COLO668 (cell line): ENCODE measurements at regions not wholly inside any gene's neighbourhood (a gene's known extent, or its start where the extent isn't known, plus 50 kb on each side); places are given as distances from the start of the nearest gene placed in this dataset.
"Not testable (repeated sequence)": the region's sequence is repeated elsewhere in the genome, so short reads cannot be mapped to it uniquely, and the experiment has no call there.

Source experiments
- DNase-seq: peaks from one replicate; lab custom pipeline; 2025; ENCODE audit not compliant: unreplicated experiment; lab: John Stamatoyannopoulos, UW

GRCh38 chr6:144528743-144529425 lies 243.7 kb downstream of the UTRN start:
- no peak for DNase-seq

DNA sequence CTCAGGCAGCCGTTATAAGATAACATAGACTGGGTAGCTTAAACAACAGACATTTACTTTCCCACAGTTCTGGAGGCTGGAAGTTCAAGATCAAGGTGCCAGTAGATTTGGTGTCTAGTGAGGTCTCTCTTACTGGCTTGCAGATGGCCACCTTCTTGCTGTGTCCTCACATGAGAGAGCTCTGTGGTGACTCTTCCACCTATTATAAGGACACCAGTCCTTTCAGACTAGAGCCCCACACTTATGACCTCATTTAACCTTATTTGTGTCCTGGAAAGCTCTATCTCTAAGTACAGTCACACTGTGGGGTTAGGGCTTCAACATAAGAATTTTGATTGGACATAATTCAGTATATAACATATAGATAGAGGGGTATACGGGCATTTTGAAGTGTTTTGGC lies 245.0 kb downstream of the UTRN start:
- no peak for DNase-seq

DNA sequence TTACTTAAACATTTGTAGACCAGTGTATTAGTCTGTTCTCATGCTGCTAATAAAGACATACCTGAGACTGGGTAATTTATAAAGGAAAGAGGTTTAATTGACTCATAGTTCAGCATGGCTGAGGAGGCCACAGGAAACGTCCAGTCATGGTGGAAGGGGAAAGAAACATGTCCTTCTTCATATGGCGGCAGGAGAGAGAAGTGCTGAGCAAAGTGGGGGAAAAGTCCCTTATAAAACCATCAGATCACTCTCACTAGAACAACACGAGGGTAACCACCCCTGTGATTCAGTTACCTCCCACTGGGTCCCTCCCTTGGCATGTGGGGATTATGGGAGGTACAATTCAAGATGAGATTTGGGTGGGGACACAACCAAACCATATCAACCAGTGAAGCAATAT lies 247.1 kb downstream of the UTRN start:
- DNase-seq = not testable (repeated sequence)

- no peak for DNase-seq
These were observed 249.0 kb downstream of the UTRN start for GRCh38 chr6:144534180-144534579.

DNA sequence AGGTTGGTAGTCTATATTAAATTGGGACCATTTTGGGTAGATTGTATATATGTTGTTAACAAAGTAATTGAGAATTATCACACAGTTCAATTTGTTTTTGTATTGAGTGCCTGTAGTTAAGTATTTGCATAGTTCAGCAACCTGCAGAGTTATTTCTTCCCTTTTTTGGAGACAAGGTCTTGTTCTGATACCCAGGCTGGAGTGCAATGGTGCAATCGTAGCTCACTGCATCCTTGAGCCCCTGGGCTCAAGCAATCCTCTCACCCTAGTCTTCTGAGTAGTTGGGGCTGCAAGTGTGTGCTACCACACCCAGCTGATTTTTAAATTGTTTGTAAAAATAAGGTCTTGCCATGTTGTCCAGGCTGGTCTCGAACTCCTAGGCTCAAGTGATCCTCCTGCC lies 250.5 kb downstream of the UTRN start:
- DNase-seq = no peak

- DNase-seq = no peak
These were observed 250.9 kb downstream of the UTRN start for GRCh38 chr6:144536079-144536478.

DNA sequence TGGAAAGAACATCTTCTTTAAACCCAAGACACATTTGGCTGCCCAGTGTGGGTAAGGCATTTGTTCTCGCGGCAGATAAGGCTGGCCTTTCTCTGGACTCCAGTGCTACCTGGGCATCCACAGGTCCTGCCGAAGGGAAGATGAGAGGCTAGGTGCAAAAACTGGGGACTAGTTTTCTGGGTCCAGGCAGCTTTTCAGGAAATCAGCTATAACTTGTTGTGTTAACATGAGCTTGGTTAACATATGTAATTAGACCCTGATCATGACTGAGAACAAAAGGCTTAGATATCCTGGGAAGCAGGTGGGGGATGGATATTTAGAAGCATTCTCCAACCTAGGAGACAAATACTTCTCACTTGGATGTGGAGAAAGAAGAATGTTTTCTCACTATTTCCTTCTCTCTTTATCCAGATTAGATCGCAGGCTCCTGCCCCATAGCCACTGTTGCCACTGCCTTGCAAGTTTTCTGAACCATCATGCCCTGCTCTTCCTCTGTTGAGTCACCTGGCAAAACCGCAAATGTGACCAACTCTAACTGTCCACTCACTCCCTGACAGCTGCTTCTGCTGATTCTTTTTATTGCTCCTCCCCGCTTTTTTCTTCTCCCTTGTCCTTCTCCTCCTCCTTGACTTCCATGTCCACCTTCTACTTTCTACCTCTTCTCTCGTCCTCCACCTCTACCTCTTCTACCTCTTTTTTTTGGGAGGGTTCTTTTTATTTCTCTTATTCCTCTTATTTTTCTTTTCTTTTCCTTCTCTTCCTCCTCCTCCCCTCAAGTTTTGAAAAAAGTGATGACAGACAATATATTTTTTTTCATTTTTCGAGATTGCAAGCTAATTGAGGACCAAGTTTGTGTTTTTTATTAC lies 258.1 kb downstream of the UTRN start:
- no peak for DNase-seq

- no peak for DNase-seq
These were observed 259.2 kb downstream of the UTRN start for GRCh38 chr6:144544266-144544830.

DNA sequence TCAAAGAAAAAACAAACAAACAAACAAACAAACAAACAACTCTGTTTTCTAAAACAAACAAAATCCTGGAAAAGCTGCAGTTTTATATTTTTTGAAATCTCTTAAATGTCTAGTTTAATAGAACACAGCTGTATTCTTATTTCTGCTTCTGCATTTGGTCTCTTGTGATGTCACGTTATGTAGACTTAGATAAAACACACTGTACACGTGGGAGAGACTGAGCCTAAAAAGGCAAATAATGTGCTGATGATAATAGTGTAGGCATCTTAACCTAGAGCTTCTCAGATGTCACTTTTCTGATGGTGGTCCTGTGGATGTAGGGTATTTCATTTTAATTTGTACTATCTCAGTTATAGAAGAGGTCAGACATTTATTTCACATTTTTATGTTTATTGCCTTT lies 261.7 kb downstream of the UTRN start:
- DNase-seq = no peak

- no peak for DNase-seq
These were observed 262.3 kb downstream of the UTRN start for GRCh38 chr6:144547409-144547808.

DNA sequence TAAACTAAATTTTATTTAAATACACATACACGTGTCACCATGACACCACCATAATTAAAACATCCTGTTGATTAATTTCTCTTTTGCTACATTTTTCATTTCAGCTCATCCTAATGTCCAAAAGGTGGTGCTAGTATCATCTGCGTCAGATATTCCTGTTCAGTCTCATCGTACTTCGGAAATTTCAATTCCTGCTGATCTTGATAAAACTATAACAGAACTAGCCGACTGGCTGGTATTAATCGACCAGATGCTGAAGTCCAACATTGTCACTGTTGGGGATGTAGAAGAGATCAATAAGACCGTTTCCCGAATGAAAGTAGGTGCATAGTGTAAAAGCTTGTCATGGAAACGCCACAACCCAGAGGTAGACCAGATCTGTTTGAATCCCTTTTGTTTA lies 263.4 kb downstream of the UTRN start:
- DNase-seq = no peak

- DNase-seq = no peak
These were observed 265.0 kb downstream of the UTRN start for GRCh38 chr6:144549837-144550747.

- no peak for DNase-seq
These were observed 266.2 kb downstream of the UTRN start for GRCh38 chr6:144551339-144551738.

GRCh38 chr6:144555066-144555465 lies 269.9 kb downstream of the UTRN start:
- DNase-seq = no peak

- DNase-seq = no peak
These were observed 274.9 kb downstream of the UTRN start for GRCh38 chr6:144559865-144560593.

GRCh38 chr6:144561455-144562043 lies 276.4 kb downstream of the UTRN start:
- DNase-seq = no peak

DNA sequence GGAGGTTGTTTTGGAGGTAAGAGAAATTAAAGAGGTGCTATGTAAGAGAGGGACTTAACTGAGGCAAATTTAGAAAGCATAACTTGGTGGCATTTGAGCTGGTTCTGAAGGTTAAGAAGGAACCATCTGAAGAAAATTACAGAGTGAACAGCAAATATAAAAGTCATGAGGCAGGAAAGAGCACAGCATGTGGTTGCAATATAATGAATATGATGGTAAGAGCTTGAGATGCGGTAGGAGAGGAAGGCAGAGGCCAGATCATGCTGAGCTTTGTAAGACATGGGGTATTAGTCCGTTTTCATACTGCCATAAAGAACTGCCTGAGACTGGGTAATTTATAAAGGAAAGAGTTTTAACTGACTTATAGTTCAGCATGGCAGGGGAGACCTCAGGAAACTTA lies 279.1 kb downstream of the UTRN start:
- DNase-seq = no peak

- no peak for DNase-seq
These were observed 281.9 kb downstream of the UTRN start for GRCh38 chr6:144566868-144567615.

GRCh38 chr6:144568241-144568640 lies 283.1 kb downstream of the UTRN start:
- no peak for DNase-seq
